ENCODE measurements at regions not wholly inside any gene's neighbourhood (a gene's known extent, or its start where the extent isn't known, plus 50 kb on each side); places are given as distances from the start of the nearest gene placed in this dataset.
"Not testable (repeated sequence)": the region's sequence is repeated elsewhere in the genome, so short reads cannot be mapped to it uniquely, and the experiment has no call there.

DNA sequence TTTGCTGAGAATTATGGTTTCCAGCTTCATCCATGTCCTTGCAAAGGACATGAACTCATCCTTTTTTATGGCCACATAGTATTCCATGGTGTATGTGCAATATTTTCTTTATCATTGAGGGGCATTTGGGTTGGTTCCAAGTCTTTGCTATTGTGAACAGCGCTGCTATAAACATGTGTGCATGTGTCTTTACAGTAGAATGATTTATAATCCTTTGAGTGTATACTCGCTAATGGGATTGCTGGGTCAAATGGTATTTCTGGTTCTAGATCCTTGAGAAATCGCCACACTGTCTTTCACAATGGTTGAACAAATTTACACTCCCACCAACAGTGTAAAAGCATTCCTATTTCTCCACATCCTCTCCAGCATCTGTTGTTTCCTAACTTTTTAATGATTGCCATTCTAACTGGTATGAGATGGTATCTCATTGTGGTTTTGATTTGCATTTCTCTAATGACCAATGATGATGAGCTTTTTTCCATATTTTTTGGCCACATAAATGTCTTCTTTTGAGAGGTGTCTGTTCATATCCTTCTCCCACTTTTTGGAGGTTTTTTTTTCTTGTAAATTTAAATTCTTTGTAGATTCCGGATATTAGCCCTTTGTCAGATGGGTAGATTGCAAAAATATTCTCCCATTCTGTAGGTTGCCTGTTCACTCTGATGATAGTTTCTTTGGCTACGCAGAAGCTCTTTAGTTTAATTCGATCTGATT is 180.1 kb downstream of the PLPPR4 start:
- not testable (repeated sequence) for DNase-seq (ENCODE audit: low spot score)

DNA sequence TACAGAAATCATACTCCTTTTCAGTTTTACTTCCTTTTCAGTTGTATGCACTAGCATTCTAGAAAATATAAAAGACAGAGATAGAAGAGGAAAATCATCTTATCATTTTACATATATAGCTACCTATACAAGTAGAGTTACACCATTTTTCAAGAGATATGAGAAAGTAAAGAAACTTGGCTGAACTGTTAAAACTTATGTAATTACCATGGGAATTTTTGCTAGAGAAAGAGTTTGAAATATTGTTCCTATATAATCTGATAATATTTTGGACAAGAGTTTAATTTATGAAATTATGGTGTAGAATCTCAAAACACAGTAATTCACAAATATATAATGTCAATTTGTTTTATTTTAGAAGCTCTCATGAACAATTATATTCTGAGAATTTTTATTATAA is 180.8 kb downstream of the PLPPR4 start:
- no peak for DNase-seq (ENCODE audit: low spot score)

DNA sequence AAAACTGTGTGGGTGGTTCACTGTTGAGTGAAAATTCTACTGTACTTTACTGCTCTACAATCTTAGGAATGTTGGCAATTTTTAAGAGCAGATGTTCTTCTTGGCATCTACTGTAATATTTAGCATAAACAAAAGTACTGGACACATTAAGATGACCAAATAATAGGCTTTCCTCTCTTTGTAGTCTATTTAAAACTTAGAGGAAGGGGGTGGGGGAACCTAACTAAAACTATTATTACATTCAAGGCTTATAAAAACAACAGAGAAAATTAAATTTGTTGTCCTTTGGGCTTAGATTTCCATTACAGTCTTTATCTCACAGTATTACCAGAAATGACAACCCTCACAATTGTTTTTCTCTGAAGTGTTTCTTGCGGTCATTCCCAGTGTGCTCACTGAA is 181.2 kb downstream of the PLPPR4 start:
- DNase-seq (ENCODE audit: low spot score): no peak

DNA sequence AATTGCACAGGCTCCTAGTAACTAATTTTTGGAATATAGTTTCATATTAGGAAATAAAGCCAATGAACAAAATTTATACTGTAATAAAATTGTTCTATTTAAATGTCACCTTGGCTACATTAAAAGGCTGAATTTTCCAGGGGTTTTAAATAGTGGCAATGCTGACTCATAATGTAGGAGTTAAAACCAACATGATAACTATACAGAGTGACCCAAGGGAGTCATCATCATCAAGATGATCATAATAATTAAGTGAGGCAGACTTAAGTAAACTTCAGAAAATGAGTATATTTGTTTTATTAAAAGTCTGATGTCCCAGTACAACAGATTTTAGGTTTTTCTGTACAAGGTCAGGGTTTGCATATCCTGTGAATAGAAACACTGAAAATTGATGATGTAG is 183.4 kb downstream of the PLPPR4 start:
- no peak for DNase-seq (ENCODE audit: low spot score)

DNA sequence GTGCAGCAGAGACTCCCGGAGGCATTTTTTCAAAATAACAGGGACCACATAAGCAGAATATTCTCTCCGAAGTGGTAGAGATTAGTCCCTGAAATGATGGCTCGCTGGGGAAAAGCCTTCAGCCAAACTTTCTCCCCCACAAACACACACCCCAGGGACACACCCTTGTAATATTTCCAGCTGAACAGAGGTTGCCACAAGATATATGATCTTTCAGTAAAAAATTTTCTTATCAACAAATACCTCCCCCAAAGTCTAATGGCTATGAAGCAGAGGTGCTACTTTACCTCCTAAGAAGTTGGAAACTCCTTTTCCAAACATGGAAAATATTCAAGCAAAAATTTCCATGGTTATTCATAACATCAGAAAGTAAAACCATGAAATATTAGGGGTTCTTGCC is 190.2 kb upstream of the PALMD start:
- DNase-seq (ENCODE audit: low spot score): no peak

DNA sequence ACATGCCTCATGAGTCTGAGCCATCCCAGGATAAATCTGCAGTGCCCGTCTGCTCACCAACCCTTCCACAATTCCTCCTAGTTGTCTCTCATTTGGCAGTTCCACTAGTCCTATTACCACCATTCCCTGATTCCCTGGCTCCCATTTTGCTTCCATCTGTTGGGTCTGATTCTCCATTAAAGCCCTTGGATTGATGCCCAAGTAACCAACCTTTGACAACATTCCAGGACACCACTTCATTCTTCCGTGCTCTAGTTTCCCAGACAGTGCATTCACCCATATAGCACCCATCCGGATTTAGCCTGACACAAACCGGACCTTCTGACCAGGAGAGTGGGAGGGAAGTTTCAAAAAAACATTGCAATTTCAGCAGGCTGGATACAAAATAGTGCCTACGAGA is 189.4 kb upstream of the PALMD start:
- no peak for DNase-seq (ENCODE audit: low spot score)

DNA sequence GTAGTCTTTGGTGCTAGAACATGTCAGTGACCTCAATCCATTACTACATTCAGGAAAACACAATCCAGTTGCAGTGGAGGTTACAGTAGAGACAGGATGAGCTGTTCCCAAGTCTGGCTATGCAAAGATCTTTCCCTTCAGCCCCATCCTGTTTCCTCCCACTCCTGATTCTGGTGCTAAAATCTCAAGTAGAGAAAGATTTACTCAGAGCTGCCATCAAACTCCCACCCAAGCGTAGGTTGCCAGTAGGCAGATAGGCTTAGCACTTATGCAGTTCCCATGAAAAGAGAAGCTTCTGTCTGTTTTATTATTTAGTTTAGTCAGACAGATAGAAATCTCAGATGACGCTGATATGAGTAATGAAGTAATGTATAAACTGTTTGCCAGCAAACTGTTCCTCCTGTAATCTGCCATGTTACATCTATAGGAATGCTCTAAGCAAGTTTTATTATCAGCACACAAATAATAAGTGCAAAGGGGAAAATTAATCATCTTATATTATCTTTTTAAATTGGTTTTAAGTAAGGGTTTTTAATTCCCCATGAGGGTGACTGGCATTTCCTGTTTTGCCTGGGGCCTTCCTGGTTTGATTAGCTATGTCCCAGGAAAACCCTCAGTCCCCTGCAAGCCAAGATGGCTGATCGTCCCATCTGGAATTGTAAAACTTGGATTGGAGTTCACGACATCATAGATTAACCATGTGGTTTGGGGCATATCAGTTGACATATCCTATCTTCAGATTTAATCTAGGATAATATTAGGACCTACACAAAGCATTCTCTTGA is 188.3 kb upstream of the PALMD start:
- DNase-seq (ENCODE audit: low spot score): no peak

DNA sequence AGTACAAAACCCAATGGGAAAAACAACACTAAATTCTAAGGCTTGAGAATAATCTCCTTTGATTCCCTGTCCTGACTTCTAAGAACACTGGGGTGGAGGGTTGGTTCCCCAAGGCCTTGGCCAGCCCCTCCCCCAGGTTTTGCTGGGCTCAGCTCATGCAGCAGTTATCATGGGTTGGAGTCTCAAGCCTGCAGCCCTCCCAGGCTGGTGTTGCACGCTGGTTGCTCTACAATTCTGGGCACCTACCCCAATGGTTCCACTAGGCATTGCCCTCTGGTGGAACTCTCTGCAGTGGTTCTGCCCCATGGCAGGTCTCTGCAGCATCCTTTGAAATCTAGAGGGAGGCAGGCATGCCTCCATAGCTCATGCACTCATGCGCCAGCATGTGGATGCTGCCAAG is 184.4 kb upstream of the PALMD start:
- DNase-seq (ENCODE audit: low spot score): no peak

DNA sequence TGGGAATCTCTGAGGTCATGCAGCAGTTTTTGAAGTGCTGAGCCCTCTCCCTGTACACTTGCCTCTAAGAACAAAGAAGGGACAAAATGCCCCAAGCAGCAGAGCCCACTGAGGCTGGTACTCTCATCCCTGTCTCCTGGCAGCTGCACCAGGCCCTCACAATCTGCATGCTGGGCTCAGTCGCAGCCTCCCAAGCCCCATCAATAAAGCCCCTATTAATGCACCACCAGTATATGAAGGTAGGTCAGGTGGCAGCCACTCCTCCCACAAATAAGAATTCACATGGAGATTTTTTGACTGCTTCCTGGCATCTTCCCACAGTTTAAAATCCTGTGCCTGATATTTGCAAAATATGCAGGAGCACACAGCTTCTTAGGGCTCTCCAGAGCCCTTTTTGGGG is 181.2 kb upstream of the PALMD start:
- DNase-seq (ENCODE audit: low spot score): no peak

DNA sequence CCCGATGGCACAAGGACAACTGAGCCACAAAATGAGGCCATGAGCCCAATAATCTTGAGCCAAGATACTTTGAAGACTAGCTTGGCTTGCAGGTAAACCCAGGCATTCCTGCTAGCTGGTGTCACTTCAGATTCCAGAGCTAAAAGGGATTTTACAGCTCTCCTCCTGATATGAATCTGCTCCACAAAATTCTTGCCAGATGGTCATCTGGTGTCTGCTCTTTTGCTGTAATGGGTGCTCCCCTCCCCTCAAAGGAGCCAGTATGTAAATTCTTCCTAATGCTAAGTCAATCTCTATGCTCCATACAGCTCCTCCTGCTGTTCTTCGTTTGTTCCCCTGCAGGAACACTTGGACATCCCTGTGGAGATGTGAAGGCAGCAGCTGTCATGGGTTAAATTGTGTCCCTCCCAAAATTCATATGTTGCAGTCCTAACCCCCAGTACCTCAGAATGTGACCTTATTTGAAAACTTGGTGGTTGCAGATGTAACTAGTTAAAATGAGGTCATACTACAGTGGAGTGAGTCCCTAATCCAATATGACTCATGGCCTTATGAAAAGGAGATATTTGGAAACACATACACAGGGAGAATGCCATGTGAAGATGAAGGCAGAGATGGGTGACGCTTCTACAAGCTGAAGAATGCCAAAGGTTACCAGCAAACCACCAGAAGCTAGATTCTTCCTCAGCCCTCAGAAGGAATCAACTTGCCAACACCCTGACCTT is 180.6 kb upstream of the PALMD start:
- DNase-seq (ENCODE audit: low spot score): no peak

DNA sequence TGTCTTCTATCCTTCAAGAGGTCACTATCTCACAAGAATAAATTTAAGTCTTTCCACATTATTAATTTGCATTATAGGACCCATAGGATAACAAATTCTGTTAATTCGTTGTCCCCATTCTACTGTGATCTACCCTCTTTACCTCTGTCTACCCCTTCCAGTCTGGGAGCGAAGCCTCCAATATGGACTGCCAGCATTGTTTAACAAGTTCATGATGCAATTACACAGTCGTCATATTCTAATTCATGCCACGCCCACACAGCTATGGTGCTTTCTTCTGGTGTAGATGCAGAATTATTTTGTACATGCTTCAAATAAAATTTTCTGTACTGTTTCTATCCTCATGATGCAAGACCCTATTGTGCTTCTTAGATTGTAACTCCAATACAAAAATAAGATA is 178.3 kb upstream of the PALMD start:
- DNase-seq (ENCODE audit: low spot score): no peak

DNA sequence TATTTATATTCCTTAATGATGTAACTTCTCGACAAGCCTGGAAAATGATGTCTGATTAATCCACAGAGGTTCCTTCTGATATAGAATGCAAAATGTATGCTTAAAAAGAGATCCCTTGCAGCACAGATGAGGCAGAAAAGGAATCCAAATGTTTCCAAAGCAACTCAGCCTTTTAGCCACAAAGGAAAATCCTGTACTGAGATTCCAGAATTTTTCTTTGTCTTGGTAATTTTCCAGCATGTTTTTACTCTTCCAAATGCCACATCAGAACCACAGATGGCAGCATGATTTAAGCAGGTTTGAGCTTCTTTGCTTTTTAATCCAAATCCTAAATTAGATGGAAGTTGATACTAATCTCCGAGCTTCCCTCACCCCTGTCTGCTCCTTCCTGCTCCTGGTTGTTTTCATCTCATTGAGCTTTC is 176.4 kb upstream of the PALMD start:
- no peak for DNase-seq (ENCODE audit: low spot score)

DNA sequence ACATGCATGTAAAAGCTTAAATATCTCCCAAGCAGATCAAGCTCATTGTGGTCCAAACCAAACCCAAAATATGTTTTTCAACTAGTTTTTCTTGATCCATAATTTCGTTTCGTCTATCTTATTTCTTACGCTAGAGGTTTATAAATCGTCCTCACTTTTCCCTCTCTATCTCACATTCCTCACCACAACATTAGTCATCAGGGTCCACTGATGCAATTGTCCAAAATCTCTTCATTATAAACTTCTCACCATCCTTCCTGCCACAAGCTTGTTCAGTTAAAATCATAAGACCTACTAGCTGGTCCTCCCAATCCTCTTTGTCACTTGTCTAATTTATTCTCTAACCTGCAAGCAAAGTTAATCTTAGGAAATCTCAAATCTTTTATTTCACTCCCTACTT is 173.0 kb upstream of the PALMD start:
- no peak for DNase-seq (ENCODE audit: low spot score)

DNA sequence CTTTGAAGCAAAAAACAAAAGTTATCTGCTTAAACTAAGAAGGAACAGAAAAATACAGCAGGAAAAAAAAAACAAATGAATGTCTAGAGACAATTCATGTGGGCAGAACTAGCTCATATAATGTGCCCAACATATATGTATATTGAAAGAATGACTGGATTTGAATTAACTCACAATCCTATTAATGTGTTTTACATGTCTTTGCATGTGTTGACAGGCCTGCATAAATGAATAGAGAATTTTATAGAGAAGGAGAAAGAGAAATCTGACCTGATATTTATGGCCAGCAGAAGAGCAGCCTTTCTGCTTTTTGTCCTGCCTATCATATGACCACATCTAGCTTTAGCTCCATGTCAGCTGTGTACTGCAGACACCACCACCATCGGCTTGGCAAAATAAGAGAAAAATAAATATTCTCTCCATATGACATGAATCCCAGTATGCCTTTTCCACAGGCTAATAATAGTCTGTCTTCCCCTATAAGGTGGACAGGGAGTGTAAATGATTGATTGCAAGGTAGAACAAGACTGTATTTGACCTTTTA is 171.5 kb upstream of the PALMD start:
- no peak for DNase-seq (ENCODE audit: low spot score)

DNA sequence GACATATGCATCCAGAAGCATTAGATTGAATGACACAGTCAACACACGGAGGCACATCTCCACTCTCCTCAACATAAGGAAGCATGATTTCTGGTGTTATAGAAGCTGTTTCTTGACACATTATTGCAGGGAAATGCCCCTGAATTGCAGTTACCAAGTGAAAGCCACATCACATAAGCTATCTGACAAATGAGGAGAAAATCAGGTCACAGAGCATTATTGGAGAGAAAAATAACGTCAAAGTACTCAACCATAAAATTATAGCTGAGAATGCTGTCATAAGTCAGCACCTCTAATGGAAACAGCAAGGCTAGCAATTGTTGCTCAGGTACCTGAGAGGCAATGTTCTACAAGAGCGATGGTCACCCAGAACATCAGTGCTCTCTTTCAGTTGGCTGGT is 169.9 kb upstream of the PALMD start:
- no peak for DNase-seq (ENCODE audit: low spot score)

DNA sequence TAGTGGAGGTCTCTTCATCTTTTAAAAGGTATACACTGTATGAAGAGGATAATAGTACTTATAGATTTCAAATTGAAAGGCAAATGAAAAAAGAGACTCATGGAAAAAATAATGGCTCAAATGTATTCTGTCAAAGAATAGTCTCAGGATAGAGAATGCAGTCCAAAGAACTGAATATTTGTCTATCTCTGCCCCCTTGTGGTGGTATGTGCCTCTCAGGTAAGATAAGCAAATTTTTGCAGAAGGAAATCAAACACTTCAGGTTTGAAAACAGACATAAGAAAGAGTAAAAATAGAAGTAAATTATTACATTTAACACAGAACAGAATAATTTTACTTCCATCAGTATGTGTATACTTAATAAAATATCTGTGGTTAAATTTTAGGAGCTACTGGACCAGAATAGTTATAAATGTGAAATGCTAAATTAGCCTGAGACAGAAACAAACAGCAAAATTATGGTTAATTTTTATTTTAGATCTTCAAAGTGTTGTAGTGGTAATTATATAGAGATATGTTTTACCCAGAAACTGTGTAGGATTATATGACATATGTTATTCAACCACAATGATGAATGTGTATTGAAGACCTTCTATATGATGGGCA is 164.4 kb upstream of the PALMD start:
- DNase-seq (ENCODE audit: low spot score): peak; percentile 7

DNA sequence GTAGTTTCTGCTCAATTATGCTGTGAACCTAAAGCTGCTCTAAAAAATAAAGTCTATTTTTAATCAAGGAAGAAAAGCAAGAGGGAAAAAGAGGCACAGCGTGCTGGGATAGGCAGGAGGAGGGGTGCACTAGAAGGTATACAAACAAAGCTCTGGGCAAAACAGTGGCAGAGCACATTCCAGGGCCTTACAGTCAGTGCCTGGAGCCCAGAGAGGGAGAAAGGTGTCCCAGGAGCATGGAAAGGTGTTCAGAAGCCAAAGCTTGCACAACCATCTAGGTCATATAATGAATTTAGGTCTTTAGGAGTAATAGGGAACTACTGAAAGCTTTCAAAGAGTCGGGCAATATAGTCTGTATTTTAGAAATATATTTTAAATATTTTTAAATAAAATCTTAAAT is 163.6 kb upstream of the PALMD start:
- DNase-seq (ENCODE audit: low spot score): no peak

DNA sequence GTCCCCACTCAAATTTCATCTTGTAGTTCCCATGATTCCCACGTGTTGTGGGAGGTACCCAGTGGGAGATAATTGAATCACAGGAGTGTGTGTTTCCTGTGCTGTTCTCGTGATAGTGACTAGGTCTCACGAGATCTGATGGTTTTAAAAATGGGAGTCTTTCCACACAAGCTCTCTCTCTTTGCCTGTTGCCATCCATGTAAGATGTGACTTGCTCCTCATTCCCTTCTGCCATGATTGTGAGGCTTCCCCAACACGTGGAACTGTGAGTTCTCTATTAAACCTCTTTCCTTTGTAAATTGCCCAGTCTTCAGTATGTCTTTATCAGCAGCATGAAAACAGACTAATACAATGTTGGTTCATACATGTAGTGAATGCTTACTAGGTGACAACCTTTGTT is 163.2 kb upstream of the PALMD start:
- no peak for DNase-seq (ENCODE audit: low spot score)

DNA sequence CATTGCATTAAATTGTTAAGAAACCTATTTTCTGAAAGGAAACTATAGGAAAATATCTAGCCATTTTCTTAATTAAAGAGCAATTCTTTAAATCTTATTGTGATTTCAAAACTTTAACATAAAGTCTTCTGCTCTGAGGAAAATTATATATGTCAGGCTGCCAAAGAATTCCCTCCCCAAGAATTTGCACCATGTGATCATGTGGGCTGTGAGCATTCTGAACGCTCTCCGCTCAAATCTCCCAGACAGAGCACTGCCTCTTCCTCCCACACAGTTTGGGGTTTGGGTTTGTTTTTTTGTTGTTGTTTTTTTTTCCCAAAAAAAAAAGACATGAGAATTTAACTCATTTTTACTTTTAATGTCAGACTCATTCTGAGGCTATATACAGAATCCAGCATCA is 155.9 kb upstream of the PALMD start:
- no peak for DNase-seq (ENCODE audit: low spot score)

DNA sequence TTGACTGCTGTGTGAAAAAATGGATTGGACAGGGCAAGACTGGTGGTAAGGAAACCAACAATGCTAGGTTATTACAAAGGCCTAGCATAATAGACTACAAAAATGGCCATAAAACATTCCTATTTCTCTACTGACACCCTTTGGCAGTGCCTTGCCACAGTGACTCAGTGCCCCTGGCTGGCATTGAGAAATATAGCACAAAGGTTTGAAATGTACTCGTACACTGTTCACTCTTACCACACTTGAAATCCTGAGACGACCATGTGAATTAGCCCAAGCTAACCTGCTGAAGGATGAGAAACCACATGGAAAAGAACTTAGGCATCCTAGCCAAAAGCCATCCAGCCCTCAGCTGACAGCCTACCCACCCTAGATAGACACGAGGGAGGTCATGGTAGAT is 149.8 kb upstream of the PALMD start:
- no peak for DNase-seq (ENCODE audit: low spot score)

DNA sequence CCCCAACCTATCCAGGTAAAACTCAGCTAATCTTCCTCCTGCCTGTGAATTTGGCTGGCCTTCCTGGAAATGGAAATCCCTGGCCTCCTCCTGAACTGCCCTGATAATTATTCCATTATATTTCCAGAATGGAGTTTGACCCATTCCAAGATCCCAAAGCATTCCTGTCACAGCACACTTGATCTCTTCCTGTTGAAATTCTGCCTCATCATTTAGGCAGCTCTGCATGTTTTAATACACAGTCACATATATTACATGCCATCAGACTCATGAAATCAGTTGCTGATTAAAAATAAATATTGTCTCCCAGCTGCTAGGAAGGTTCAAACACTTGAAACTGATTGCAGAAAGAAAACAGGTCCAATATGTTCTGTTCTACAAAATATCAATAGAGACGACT is 148.2 kb upstream of the PALMD start:
- DNase-seq (ENCODE audit: low spot score): no peak

DNA sequence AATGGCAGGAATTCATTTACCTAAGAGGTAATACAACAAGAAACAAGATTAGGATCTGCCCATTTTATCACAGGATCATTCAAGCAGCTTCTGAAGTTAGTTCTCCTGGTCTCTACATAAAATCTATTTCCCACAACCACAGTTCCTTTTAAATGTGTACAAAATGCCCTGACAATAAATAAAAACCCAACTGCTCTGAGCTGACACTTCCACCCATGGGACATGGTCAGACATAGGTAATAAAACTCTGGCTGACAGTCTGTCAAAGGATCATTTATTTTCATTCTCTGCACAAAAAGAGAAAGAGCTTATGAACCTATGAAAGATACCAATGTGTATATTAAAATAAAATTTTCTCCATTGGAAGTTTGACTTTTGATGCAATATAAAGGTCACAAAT is 145.4 kb upstream of the PALMD start:
- no peak for DNase-seq (ENCODE audit: low spot score)

DNA sequence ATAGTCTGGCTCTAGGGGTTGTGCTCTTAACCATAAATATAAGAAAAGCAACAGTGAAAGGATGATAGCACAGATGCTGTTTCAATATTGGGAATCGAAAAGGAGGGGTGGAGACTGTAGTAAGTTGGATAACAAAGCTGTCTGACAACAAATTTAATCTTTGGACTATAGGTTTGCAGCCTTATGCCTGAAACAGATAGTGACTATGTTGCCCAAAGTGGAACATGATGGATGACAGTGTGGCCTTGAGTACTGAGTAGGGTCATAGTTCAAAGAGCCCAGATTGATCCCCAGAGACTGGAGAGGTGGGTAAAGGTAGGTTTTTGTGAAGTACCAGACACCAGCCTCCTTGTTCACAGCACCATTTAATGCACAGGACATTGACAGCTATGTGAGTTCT is 144.0 kb upstream of the PALMD start:
- DNase-seq (ENCODE audit: low spot score): no peak
